ENCODE measurements at regions not wholly inside any gene's neighbourhood (a gene's known extent, or its start where the extent isn't known, plus 50 kb on each side); places are given as distances from the start of the nearest gene placed in this dataset.
"Not testable (repeated sequence)": the region's sequence is repeated elsewhere in the genome, so short reads cannot be mapped to it uniquely, and the experiment has no call there.

DNA sequence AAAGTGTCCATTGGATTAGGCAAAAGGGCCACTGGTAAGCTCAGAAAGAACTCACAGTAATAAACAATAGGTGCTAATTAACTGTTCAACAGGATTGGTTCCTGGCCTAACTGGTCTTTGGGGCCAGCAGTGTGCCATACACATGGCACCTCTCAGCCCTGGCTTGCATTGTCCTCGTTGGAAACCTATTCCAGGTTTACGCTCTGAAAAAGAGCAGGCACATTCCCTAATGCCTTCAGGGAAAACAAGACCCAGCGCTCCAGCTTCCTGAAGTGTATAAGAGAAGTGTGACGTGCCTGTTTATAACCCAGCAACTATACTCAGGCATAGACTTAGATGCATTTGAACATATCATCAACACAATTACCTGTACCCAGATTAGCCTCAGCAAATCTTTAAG, 51.9 kb upstream of the RBM47 start:
- Histone ChIP-seq H3K4me1 (ENCODE audit: control insufficient read depth, insufficient read depth, low read length) (no peaks in the 10 kb centered on the region), H3K36me3 (ENCODE audit: control insufficient read depth, insufficient read depth, low read length) (no peaks in the 10 kb centered on the region), H3K27me3 (ENCODE audit: control insufficient read depth, insufficient read depth, low read length) (no peaks in the 10 kb centered on the region), H3K9me3 (ENCODE audit: control insufficient read depth, insufficient read depth, low read length) (no peaks in the 10 kb centered on the region), H3K4me3 (ENCODE audit: low read depth, low read length) (no peak overlapping the region), H3K27ac (ENCODE audit: low read depth, low read length) (no peak overlapping the region)
- DNase-seq (ENCODE audit: low read depth in 4 of 6, low spot score in 6 of 6), result peak in 1 of 6 donors; percentile 14
- 0% methylated on average over 1 of the region's 4 CpGs for WGBS (ENCODE audit: insufficient coverage)

DNA sequence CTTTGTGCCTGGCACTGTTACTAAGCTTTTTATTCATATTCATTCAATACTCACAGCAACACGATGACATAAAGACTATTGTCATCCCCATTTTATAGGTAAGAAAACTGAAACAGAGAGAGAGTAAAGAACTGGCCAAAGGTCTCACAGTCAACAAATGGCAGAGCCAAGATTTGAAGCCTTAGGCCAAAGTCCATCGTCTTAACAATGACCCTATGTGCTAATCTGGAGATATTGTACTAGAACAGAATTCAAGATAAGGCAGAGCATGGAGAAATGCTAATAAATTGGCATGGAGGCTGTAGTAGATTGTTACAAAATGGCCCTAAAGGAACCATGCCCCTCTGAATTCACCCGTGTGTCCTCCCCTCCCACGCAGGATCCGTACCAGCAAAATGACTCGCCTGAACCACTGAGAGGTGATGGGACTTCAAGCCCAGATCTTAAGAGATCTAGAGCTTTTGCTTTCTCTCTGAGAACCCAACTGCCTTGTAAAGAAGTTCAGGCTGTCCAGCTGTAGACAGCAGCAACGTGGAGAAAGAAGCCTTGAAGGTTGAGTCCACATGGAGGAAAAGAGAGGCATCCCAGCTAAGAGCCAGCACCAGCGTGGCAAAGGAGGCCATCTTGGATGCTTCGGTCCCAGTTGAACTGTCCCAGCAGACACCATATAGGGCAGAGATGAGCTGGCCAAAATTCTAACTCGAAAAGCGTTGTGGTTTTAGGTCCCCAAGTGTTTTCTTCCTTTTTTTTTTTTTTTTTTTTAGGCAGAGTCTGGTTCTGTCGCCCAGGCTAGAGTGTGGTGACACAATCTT, 52.8 kb upstream of the RBM47 start:
- no peaks in the 10 kb centered on the region for H3K4me1 ChIP-seq (ENCODE audit: control insufficient read depth, insufficient read depth, low read length)
- H3K27ac ChIP-seq (ENCODE audit: low read depth, low read length), result no peak overlapping the region
- 92% methylated on average over 10 of the region's 12 CpGs for WGBS (ENCODE audit: insufficient coverage)
- no peaks in the 10 kb centered on the region for H3K36me3 ChIP-seq (ENCODE audit: control insufficient read depth, insufficient read depth, low read length)
- no peak overlapping the region for H3K4me3 ChIP-seq (ENCODE audit: low read depth, low read length)
- H3K27me3 ChIP-seq (ENCODE audit: control insufficient read depth, insufficient read depth, low read length), result no peaks in the 10 kb centered on the region
- DNase-seq (ENCODE audit: low read depth in 4 of 6, low spot score in 6 of 6), result no peak
- no peaks in the 10 kb centered on the region for H3K9me3 ChIP-seq (ENCODE audit: control insufficient read depth, insufficient read depth, low read length)

DNA sequence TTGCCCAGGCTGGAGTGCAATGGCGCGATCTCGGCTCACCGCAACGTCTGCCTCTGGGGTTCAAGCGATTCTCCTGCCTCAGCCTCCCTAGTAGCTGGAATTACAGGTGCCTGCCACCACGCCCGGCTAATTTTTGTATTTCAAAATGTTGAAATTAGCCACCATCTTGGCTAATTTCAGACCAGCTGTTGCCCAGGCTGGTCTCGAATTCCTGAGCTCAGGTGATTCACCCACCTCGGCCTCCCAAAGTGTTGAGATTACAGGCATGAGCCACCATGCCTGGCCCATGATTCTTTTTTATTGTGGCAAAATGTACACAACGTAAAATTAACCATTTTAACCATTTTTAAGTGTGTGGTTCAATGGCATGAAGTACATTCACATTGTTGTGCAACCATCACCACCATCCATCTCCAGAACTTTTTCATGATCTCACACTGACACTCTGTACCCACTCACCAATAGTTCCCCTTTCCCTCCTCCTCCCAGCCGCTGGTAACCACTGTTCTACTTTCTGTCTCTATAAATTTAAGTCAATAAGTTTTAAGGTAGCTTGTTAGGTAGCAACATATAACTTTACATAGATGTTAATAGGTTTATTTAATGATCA, 54.0 kb upstream of the RBM47 start:
- not testable (repeated sequence) for DNase-seq (ENCODE audit: low read depth in 4 of 6, low spot score in 6 of 6)
- WGBS (ENCODE audit: insufficient coverage), result 97% methylated on average over 10 of the region's 12 CpGs

DNA sequence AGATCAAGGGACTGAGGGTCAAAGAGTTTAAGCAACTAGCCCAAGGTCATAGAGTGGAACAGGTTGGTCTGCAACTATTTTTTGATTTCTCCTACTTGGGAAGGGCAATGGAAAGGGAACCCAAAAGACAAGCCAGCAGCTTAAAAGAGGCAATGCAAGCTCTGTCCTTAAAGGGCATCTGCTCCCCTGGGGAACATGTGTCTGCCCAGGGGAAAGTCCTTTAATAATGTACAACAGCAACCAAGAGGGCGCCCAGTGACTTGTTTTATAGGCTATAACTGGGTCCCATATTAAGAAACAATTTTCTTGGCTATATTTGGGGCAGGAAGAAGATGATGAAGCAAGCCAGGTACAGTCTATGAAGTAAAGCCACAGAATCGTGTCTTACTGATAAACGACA, 54.7 kb upstream of the RBM47 start:
- H3K4me3 ChIP-seq (ENCODE audit: low read depth, low read length), result no peak overlapping the region
- H3K27ac ChIP-seq (ENCODE audit: low read depth, low read length), result no peak overlapping the region
- 93% methylated on average over 3 of the region's 3 CpGs for WGBS (ENCODE audit: insufficient coverage)
- H3K36me3 ChIP-seq (ENCODE audit: control insufficient read depth, insufficient read depth, low read length), result no peaks in the 10 kb centered on the region
- DNase-seq (ENCODE audit: low read depth in 4 of 6, low spot score in 6 of 6), result no peak
- H3K4me1 ChIP-seq (ENCODE audit: control insufficient read depth, insufficient read depth, low read length), result no peaks in the 10 kb centered on the region
- H3K27me3 ChIP-seq (ENCODE audit: control insufficient read depth, insufficient read depth, low read length), result no peaks in the 10 kb centered on the region
- H3K9me3 ChIP-seq (ENCODE audit: control insufficient read depth, insufficient read depth, low read length), result no peaks in the 10 kb centered on the region

More for the DNA sequence above, 54.0 kb upstream of the RBM47 start:
- not testable (repeated sequence) for H3K27me3 ChIP-seq (ENCODE audit: control insufficient read depth, insufficient read depth, low read length); H3K27ac ChIP-seq (ENCODE audit: low read depth, low read length); H3K36me3 ChIP-seq (ENCODE audit: control insufficient read depth, insufficient read depth, low read length); H3K4me3 ChIP-seq (ENCODE audit: low read depth, low read length); H3K4me1 ChIP-seq (ENCODE audit: control insufficient read depth, insufficient read depth, low read length); H3K9me3 ChIP-seq (ENCODE audit: control insufficient read depth, insufficient read depth, low read length)

DNA sequence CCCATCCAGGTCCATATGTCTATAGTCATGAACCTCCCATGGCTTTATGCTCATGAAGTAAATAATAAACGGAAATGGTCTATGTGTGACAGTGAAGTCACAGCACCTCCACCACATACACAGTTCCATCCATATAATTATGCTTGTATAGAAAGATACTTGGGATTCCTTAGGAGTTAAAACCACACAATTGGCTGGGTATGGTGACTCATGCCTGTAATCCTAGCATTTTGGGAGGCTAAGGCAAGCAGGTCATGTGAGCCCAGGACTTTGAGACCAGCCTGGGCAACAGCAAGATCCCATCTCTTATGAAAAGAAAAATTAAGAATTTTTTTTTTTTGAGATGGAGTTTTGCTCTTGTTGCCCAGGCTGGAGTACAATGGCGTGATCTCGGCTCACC, 55.6 kb upstream of the RBM47 start:
- no CpG with 5 or more reads among the region's 3 CpGs for WGBS (ENCODE audit: insufficient coverage)
- DNase-seq (ENCODE audit: low read depth in 4 of 6, low spot score in 6 of 6), result no peak

DNA sequence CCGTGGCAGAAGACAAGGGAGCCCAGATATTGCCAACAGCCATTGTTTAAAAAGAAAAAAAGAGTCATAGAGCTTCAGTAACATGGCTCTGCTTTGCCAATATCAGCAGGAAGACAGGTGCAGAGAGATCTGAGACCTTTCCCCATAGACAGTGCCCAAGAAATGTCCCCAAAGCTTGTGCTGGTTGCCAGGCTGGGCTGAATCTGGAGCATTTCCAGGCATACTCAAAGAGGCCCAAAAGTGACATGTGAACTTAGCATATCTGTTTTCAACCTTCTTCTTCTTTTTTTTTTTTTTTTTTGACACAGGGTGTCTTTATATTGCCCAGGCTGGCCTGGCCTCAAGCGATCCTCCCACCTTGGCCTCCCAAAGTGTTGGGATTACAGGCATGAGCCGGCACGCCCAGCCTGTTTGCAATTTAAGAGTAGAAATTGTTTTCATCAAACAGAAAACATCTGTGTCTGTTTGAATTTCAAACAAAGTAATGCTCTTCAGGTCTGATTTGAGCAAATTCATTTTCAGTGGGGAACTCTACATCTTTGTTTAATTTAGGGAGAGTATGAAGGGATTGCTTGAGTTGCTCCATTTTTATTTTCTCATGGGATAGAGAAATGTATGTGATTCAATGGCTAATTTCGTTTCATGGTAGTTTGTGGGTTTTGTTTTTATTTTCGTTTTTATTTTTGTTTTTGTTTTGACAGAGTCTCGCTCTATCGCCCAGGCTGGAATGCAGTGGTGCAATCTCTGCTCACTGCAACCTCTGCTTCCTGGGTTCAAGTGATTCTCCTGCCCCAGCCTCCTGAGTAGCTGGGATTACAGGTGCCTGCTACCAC, 56.6 kb upstream of the RBM47 start:
- H3K4me3 ChIP-seq (ENCODE audit: low read depth, low read length), result no peak overlapping the region
- no peaks in the 10 kb centered on the region for H3K36me3 ChIP-seq (ENCODE audit: control insufficient read depth, insufficient read depth, low read length)
- DNase-seq (ENCODE audit: low read depth in 4 of 6, low spot score in 6 of 6), result no peak
- H3K27ac ChIP-seq (ENCODE audit: low read depth, low read length), result no peak overlapping the region
- no peaks in the 10 kb centered on the region for H3K27me3 ChIP-seq (ENCODE audit: control insufficient read depth, insufficient read depth, low read length)
- WGBS (ENCODE audit: insufficient coverage), result 89% methylated on average over 5 of the region's 8 CpGs
- H3K9me3 ChIP-seq (ENCODE audit: control insufficient read depth, insufficient read depth, low read length), result no peaks in the 10 kb centered on the region
- H3K4me1 ChIP-seq (ENCODE audit: control insufficient read depth, insufficient read depth, low read length), result no peaks in the 10 kb centered on the region

More for the DNA sequence above, 55.6 kb upstream of the RBM47 start:
- Histone ChIP-seq H3K4me1 (ENCODE audit: control insufficient read depth, insufficient read depth, low read length) (no peaks in the 10 kb centered on the region), H3K27me3 (ENCODE audit: control insufficient read depth, insufficient read depth, low read length) (no peaks in the 10 kb centered on the region), H3K9me3 (ENCODE audit: control insufficient read depth, insufficient read depth, low read length) (no peaks in the 10 kb centered on the region), H3K36me3 (ENCODE audit: control insufficient read depth, insufficient read depth, low read length) (no peaks in the 10 kb centered on the region), H3K27ac (ENCODE audit: low read depth, low read length) (no peak overlapping the region), H3K4me3 (ENCODE audit: low read depth, low read length) (no peak overlapping the region)

DNA sequence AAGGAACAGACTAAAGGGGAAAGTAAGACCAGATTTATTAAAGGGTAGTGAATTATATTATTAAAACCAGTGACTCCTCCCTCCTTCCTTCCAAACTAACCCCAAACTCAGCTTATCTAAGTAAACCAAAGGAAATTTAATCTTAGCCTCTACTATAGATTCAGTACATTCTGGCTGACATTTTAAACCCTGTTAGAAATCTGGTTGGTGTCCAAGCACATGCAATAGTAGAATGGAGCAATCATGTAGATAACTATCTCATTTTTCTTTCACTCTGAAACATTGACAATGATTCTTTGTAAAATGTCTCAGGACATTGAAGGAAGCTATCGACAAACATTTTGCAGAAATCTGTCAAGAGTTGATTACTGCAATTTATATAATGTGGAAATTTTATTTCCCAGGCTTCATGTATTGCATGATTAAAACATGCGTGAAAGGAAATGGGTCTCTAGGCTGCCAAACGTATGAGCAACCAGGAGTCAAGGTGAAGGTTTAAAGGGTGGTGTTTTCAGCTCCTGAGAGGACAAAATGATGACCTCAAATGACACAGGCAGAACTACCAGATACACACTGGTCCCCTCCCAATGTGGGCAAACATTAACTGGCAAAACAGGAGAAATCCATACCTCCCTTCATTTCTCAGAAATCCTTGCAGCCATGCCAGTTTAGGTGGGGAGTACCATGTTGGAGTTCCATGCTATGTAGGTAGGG, 58.2 kb upstream of the RBM47 start:
- Histone ChIP-seq H3K4me1 (ENCODE audit: control insufficient read depth, insufficient read depth, low read length) (no peaks in the 10 kb centered on the region), H3K27ac (ENCODE audit: low read depth, low read length) (no peak overlapping the region), H3K27me3 (ENCODE audit: control insufficient read depth, insufficient read depth, low read length) (no peaks in the 10 kb centered on the region), H3K9me3 (ENCODE audit: control insufficient read depth, insufficient read depth, low read length) (peaks cover 2% of the 10 kb centered on the region), H3K36me3 (ENCODE audit: control insufficient read depth, insufficient read depth, low read length) (no peaks in the 10 kb centered on the region), H3K4me3 (ENCODE audit: low read depth, low read length) (no peak overlapping the region)
- DNase-seq (ENCODE audit: low read depth in 4 of 6, low spot score in 6 of 6), result no peak
- WGBS (ENCODE audit: insufficient coverage), result 100% methylated on average over 1 of the region's 3 CpGs

DNA sequence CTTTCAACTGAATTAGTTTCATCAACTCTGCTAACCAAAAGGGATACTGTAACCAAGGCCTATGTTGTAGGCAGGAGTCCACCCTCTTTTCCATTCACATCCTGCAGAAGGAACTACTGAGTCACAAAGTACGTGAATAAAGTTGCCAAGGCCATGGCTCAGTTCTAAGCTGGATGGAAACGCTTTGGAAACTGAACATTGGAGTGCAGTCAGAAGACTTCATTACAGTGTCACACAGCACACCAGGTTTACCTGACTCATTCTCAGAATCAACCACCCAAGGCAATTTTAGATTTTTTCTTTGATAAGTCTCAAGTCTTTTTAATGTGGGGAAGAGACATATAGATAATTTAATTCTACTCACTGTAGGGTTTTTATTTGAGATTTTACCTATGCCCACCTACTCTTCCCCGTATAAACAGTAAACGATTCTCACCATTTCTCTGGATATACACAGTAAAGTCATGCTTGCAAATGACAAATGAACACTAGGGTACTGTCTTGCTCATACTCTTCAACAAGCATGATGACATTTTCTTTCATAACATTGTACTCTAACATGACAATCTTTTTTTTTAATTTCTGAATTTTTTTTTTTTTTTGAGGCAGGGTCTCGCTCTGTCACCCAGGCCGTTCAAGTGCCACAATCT, 58.9 kb upstream of the RBM47 start:
- Histone ChIP-seq H3K27ac (ENCODE audit: low read depth, low read length) (no peak overlapping the region), H3K4me3 (ENCODE audit: low read depth, low read length) (no peak overlapping the region), H3K36me3 (ENCODE audit: control insufficient read depth, insufficient read depth, low read length) (no peaks in the 10 kb centered on the region), H3K4me1 (ENCODE audit: control insufficient read depth, insufficient read depth, low read length) (no peaks in the 10 kb centered on the region), H3K27me3 (ENCODE audit: control insufficient read depth, insufficient read depth, low read length) (no peaks in the 10 kb centered on the region), H3K9me3 (ENCODE audit: control insufficient read depth, insufficient read depth, low read length) (peaks cover 2% of the 10 kb centered on the region)
- 93% methylated on average over 4 of the region's 6 CpGs for WGBS (ENCODE audit: insufficient coverage)
- no peak for DNase-seq (ENCODE audit: low read depth in 4 of 6, low spot score in 6 of 6)

DNA sequence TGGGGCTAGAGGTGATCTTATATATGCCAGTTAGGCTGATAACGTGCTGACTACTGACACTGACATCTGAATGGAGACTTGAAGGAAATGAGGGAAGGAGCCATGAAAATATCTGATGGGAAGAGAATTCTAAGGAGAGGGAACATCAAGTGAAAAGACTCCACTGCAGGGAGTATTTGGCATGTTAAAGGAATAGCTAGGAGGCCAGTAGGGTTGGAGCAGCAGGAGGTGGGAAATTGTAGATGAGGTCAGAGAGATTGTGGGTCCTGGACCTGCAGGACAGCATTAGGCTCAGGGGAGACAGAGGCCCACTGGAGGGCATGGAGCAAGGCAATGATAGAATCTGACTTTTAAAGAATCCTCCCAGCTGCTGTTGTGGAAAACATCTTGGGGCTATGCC, 55.8 kb upstream of the NSUN7 start:
- no peak for DNase-seq (ENCODE audit: low read depth in 4 of 6, low spot score in 6 of 6)
- Histone ChIP-seq H3K4me3 (ENCODE audit: low read depth, low read length) (no peak overlapping the region), H3K4me1 (ENCODE audit: control insufficient read depth, insufficient read depth, low read length) (no peaks in the 10 kb centered on the region), H3K9me3 (ENCODE audit: control insufficient read depth, insufficient read depth, low read length) (peaks cover 2% of the 10 kb centered on the region), H3K27me3 (ENCODE audit: control insufficient read depth, insufficient read depth, low read length) (no peaks in the 10 kb centered on the region), H3K27ac (ENCODE audit: low read depth, low read length) (no peak overlapping the region), H3K36me3 (ENCODE audit: control insufficient read depth, insufficient read depth, low read length) (no peaks in the 10 kb centered on the region)
- WGBS (ENCODE audit: insufficient coverage), result 40% methylated on average over 1 of the region's 1 CpG
